Heart left ventricle (tissue), 13 donors: ENCODE measurements at regions not wholly inside any gene's neighbourhood (a gene's known extent, or its start where the extent isn't known, plus 50 kb on each side); places are given as distances from the start of the nearest gene placed in this dataset.

Source experiments
- POLR2A ChIP-seq, 2 donors: fragments of 450-650 bp; IDR thresholded peaks; one replicate each; pipeline ENCODE4 v1.6.1; 2017; ENCODE audit warnings: antibody characterized with exemption in 2 of 2, mild to moderate bottlenecking in 2 of 2, moderate library complexity in 2 of 2
- TF ChIP-seq, protein P1 (sequence below), 12 donors: fragments of 200-600 bp; sonication (generic) in 4 of 12; IDR thresholded peaks; one replicate each; pipeline versions ENCODE4 v1.5.0 to v1.8.0; 2018 to 2022; ENCODE audit warnings: antibody characterized with exemption in 12 of 12, mild to moderate bottlenecking in 5 of 12
- donor health status: ischemic (EF 13 %, LVEDD 7.1; RV severe dilation, severe dysfunction).
- donor health status: DM: no; HTN: yes; CAD: no.
- donor health status: DM: no; HTN: no; CAD: no.
- donor health status: ischemic (EF 25% LVEDD 6.9; RV normal size, moderate dysfunction).
- donor health status: ischemic (EF 25% LVEDD 5.7; RV mildly dilated, moderate dysfunction).
- donor health status: ischemic (EF 35%, LVEDD 5.7; RV mildly dilated, moderate dysfunction).
- donor health status: nonischemic (EF 11% LVEDD 7.7; RV severe dilation, severe dysfunction).
- donor health status: DM: yes; HTN: yes; CAD: no.
- donor health status: PGD.
- donor health status: ischemic (EF 29% LVEDD 5.4; RV normal size, mild dysfunction).
- donor health status: nonischemic (EF 23%, LVEDD 6.1; RV moderate dilation, normal function).

DNA sequence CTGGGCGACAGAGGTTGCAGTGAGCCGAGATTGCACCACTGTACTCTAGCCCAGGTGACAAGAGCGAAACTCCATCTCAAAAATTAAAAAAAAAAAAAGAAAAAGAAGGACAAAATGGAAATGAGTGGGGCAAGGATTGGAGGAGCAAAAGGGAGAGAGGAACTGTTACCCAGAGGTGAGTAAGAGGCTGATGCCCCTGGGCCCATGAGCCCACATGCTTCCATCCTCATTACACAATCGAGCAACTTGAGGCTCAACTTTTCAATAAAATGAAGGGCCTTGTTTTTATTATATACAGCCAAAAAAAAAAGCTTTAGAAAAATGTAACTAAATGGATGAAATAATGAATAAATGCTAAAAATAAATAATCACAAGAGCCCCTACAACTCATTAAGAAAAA, 91.7 kb upstream of the YWHAQ start:
- TF ChIP-seq, protein P1, sequence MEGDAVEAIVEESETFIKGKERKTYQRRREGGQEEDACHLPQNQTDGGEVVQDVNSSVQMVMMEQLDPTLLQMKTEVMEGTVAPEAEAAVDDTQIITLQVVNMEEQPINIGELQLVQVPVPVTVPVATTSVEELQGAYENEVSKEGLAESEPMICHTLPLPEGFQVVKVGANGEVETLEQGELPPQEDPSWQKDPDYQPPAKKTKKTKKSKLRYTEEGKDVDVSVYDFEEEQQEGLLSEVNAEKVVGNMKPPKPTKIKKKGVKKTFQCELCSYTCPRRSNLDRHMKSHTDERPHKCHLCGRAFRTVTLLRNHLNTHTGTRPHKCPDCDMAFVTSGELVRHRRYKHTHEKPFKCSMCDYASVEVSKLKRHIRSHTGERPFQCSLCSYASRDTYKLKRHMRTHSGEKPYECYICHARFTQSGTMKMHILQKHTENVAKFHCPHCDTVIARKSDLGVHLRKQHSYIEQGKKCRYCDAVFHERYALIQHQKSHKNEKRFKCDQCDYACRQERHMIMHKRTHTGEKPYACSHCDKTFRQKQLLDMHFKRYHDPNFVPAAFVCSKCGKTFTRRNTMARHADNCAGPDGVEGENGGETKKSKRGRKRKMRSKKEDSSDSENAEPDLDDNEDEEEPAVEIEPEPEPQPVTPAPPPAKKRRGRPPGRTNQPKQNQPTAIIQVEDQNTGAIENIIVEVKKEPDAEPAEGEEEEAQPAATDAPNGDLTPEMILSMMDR (IDR thresholded peaks at IDR 0.05) = no peak
- no peak for TF ChIP-seq POLR2A (IDR thresholded peaks at IDR 0.05)
